Lower leg skin (tissue), 4 donors: ENCODE measurements at regions not wholly inside any gene's neighbourhood (a gene's known extent, or its start where the extent isn't known, plus 50 kb on each side); places are given as distances from the start of the nearest gene placed in this dataset.

Experiments
- DNase-seq, 2 donors: peaks; one replicate each; pipeline ENCODE4 v3.0.0-alpha.2; 2019; ENCODE audit warnings: low spot score in 2 of 2
- H3K4me3 ChIP-seq: fragments of 200-600 bp; sonication (generic); 2 replicates; pipeline ENCODE4 v1.5.1; 2017; ENCODE audit warnings: mild to moderate bottlenecking, low read depth; ENCODE audit not compliant: poor library complexity, severe bottlenecking
- CTCF ChIP-seq, 3 donors: fragments of 450-650 bp; IDR thresholded peaks; one replicate each; pipeline ENCODE4 v1.5.1; 2016; ENCODE audit warnings: antibody characterized with exemption in 3 of 3, mild to moderate bottlenecking in 3 of 3, moderate library complexity in 2 of 3
- POLR2A ChIP-seq, 2 donors: fragments of 450-650 bp; IDR thresholded peaks; one replicate each; pipeline ENCODE4 v1.6.1; 2016 to 2017; ENCODE audit warnings: antibody characterized with exemption in 2 of 2, mild to moderate bottlenecking in 1 of 2, moderate library complexity in 1 of 2
- WGBS, 2 donors: methylation state at CpG; one replicate each; pipeline ENCODE4 v1.1.5; 2018; 5-methylcytosine and 5-hydroxymethylcytosine counted together
- intact Hi-C: fragments of 100-400 bp; cut with DNase I; formaldehyde crosslinking; loops from one replicate; pipeline ENCODE4 v1.15.0; 2023; ENCODE audit warnings: low total_unique reads

GRCh38 chr9:11257992-11258391, 645.2 kb upstream of the PTPRD start:
- 11% methylated on average over 1 of the region's 1 CpG for WGBS, 2 donors

GRCh38 chr9:11269036-11269435, 656.2 kb upstream of the PTPRD start:
- intact Hi-C loops, result no loop called here
- no peak for TF ChIP-seq CTCF (IDR thresholded peaks at IDR 0.05)
- TF ChIP-seq POLR2A (IDR thresholded peaks at IDR 0.05), result no peak
- WGBS, 2 donors, result 55 to 63% methylated on average over 3 of the region's 3 CpGs
- no peak overlapping the region for H3K4me3 ChIP-seq
- DNase-seq, result no peak

More at GRCh38 chr9:11257992-11258391, 645.2 kb upstream of the PTPRD start:
- TF ChIP-seq CTCF (IDR thresholded peaks at IDR 0.05), result no peak
- TF ChIP-seq POLR2A (IDR thresholded peaks at IDR 0.05), result no peak
- DNase-seq, result no peak
- intact Hi-C loops, result no loop called here
- H3K4me3 ChIP-seq, result no peak overlapping the region

- no peak for TF ChIP-seq CTCF (IDR thresholded peaks at IDR 0.05)
- TF ChIP-seq POLR2A (IDR thresholded peaks at IDR 0.05), result no peak
- no peak overlapping the region for H3K4me3 ChIP-seq
- intact Hi-C loops, result no loop called here
- no peak for DNase-seq
- 58 to 66% methylated on average over 11 of the region's 11 CpGs for WGBS, 2 donors
Measured at GRCh38 chr9:11275158-11275695, 662.4 kb upstream of the PTPRD start.

GRCh38 chr9:11312966-11313365, 700.2 kb upstream of the PTPRD start:
- WGBS, 2 donors, result 74 to 85% methylated on average over 2 of the region's 2 CpGs
- intact Hi-C loops, result no loop called here
- no peak for DNase-seq
- no peak overlapping the region for H3K4me3 ChIP-seq
- TF ChIP-seq CTCF (IDR thresholded peaks at IDR 0.05) (no peak), POLR2A (IDR thresholded peaks at IDR 0.05) (no peak)

GRCh38 chr9:11318946-11319345, 706.1 kb upstream of the PTPRD start:
- no peak for DNase-seq
- intact Hi-C loops, result no loop called here
- 28 to 29% methylated on average over 1 of the region's 1 CpG for WGBS, 2 donors
- TF ChIP-seq POLR2A (IDR thresholded peaks at IDR 0.05) (no peak), CTCF (IDR thresholded peaks at IDR 0.05) (no peak)
- no peak overlapping the region for H3K4me3 ChIP-seq

- intact Hi-C loops, result no loop called here
- no peak for DNase-seq
- H3K4me3 ChIP-seq, result no peak overlapping the region
- 13 to 22% methylated on average over 5 of the region's 5 CpGs for WGBS, 2 donors
- TF ChIP-seq POLR2A (IDR thresholded peaks at IDR 0.05) (no peak), CTCF (IDR thresholded peaks at IDR 0.05) (no peak)
Measured at GRCh38 chr9:11319538-11319937, 706.7 kb upstream of the PTPRD start.
